ENCODE measurements at regions not wholly inside any gene's neighbourhood (a gene's known extent, or its start where the extent isn't known, plus 50 kb on each side); places are given as distances from the start of the nearest gene placed in this dataset.

DNA sequence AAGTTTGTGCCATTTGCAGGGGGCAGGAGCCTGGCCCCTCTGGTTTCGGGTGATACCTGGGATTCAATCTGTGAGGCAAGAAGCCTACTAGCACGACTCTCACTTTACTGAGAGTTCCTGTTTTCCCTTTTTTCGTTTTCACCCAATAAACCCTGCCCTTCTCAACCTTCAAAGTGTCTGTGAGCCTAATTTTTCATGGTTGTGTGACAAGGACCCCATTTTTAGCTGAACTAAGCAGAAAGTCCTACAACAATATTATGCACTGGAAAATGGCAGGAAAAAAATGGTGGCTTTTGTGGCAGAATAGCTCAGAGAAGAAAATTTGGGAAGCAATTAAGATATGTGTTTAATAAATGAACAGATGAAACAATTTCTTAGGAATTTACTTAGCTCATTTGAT lies 432.1 kb downstream of the C12orf50 start:
- no peaks in the 10 kb centered on the region for H3K27me3 Mint-ChIP-seq (ENCODE audit: low read depth, unreplicated experiment)
- H3K4me1 Mint-ChIP-seq (ENCODE audit: low read depth, unreplicated experiment) = no peaks in the 10 kb centered on the region
- H3K4me2 ChIP-seq (ENCODE audit: low read length) = no peak overlapping the region
- no peak overlapping the region for H3K4me3 ChIP-seq (ENCODE audit: insufficient read depth, low read depth, low read length)
- no peaks in the 10 kb centered on the region for H3K4me1 ChIP-seq (ENCODE audit: insufficient read depth, low read length)
- H4K20me1 ChIP-seq (ENCODE audit: insufficient read depth, low read length) = no peaks in the 10 kb centered on the region
- no peak overlapping the region for H3K27ac ChIP-seq (ENCODE audit: low read depth, low read length)
- no peaks in the 10 kb centered on the region for H3K27me3 ChIP-seq (ENCODE audit: insufficient read depth, low read length)
- DNase-seq (ENCODE audit: low read depth) (no peak), FAIRE-seq (no peak)
- H3K4me3 Mint-ChIP-seq (ENCODE audit: unreplicated experiment) = no peak overlapping the region
- H3K9me3 Mint-ChIP-seq (ENCODE audit: unreplicated experiment) = no peaks in the 10 kb centered on the region
- no peaks in the 10 kb centered on the region for H3K79me2 ChIP-seq (ENCODE audit: insufficient read depth, low read length)
- H3K9me3 ChIP-seq (ENCODE audit: insufficient read depth, low read depth, low read length) = no peaks in the 10 kb centered on the region
- H3K27ac Mint-ChIP-seq (ENCODE audit: unreplicated experiment) = no peak overlapping the region
- H2AFZ ChIP-seq (ENCODE audit: low read depth, low read length) = no peak overlapping the region
- TF ChIP-seq, protein P1, sequence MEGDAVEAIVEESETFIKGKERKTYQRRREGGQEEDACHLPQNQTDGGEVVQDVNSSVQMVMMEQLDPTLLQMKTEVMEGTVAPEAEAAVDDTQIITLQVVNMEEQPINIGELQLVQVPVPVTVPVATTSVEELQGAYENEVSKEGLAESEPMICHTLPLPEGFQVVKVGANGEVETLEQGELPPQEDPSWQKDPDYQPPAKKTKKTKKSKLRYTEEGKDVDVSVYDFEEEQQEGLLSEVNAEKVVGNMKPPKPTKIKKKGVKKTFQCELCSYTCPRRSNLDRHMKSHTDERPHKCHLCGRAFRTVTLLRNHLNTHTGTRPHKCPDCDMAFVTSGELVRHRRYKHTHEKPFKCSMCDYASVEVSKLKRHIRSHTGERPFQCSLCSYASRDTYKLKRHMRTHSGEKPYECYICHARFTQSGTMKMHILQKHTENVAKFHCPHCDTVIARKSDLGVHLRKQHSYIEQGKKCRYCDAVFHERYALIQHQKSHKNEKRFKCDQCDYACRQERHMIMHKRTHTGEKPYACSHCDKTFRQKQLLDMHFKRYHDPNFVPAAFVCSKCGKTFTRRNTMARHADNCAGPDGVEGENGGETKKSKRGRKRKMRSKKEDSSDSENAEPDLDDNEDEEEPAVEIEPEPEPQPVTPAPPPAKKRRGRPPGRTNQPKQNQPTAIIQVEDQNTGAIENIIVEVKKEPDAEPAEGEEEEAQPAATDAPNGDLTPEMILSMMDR (IDR thresholded peaks at IDR 0.05; ENCODE audit: insufficient read depth, low read depth, low read length) = no peak
- TF ChIP-seq EZH2 (IDR thresholded peaks at IDR 0.05; ENCODE audit: insufficient read depth, low read length) = no peak
- H3K36me3 Mint-ChIP-seq (ENCODE audit: low read depth, unreplicated experiment) = no peaks in the 10 kb centered on the region
- H3K36me3 ChIP-seq (ENCODE audit: insufficient read depth, low read length) = no peaks in the 10 kb centered on the region
- no peak overlapping the region for H3K9ac ChIP-seq (ENCODE audit: low read length)

DNA sequence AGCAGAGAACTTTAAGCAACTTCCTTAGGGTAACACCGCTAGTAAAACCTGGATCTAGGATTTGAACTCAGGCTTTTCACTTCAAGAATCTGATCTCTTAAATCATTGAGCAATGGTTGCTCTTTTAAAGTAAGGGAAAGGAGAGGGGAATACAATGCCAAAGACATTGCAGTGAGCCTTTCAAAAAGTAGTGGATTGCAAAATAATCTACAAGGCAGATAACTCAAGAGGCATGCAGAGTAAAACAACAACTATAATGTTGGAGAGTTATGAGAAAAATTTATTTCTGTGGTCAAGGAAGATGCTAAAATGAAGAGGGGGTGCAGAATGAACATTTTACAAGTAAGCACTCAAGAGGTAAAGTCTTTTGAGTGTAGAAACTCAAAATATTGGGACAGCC lies 432.6 kb downstream of the C12orf50 start:
- no peaks in the 10 kb centered on the region for H3K27me3 Mint-ChIP-seq (ENCODE audit: low read depth, unreplicated experiment)
- FAIRE-seq = no peak

DNA sequence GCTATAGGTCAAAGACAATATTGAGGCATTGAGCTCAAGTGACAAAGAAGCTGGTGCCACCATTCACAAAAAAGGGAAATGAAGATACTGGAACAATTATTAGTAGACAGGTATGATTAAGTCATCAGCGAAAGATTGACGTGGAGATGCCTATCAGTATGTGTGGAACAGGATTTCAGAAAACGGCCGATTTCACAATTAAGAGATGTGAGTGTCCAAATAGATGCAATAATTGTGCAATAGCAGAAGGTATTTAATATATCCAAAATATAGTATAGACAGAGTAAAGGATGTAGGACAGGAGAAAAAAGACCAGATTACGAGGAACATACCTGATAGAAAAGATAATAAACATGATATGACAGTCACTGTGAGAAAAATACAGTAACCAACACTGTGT lies 433.1 kb downstream of the C12orf50 start:
- Histone ChIP-seq H3K79me2 (ENCODE audit: insufficient read depth, low read length) (no peaks in the 10 kb centered on the region), H3K4me1 (ENCODE audit: insufficient read depth, low read length) (no peaks in the 10 kb centered on the region), H3K36me3 (ENCODE audit: insufficient read depth, low read length) (no peaks in the 10 kb centered on the region), H3K9me3 (ENCODE audit: insufficient read depth, low read depth, low read length) (no peaks in the 10 kb centered on the region), H3K27ac (ENCODE audit: low read depth, low read length) (no peak overlapping the region), H3K27me3 (ENCODE audit: insufficient read depth, low read length) (no peaks in the 10 kb centered on the region), H3K4me2 (ENCODE audit: low read length) (no peak overlapping the region), H2AFZ (ENCODE audit: low read depth, low read length) (no peak overlapping the region), H4K20me1 (ENCODE audit: insufficient read depth, low read length) (no peaks in the 10 kb centered on the region), H3K4me3 (ENCODE audit: insufficient read depth, low read depth, low read length) (no peak overlapping the region), H3K9ac (ENCODE audit: low read length) (no peak overlapping the region)
- Mint-ChIP-seq H3K9me3 (ENCODE audit: unreplicated experiment) (peaks cover 6% of the 10 kb centered on the region), H3K4me1 (ENCODE audit: low read depth, unreplicated experiment) (no peaks in the 10 kb centered on the region), H3K4me3 (ENCODE audit: unreplicated experiment) (no peak overlapping the region), H3K27ac (ENCODE audit: unreplicated experiment) (no peak overlapping the region), H3K27me3 (ENCODE audit: low read depth, unreplicated experiment) (no peaks in the 10 kb centered on the region), H3K36me3 (ENCODE audit: low read depth, unreplicated experiment) (no peaks in the 10 kb centered on the region)
- DNase-seq (ENCODE audit: low read depth) = no peak
- no peak for FAIRE-seq
- TF ChIP-seq, protein P1 (IDR thresholded peaks at IDR 0.05; ENCODE audit: insufficient read depth, low read depth, low read length) = no peak
- TF ChIP-seq EZH2 (IDR thresholded peaks at IDR 0.05; ENCODE audit: insufficient read depth, low read length) = no peak

More for the DNA sequence above, 432.6 kb downstream of the C12orf50 start:
- Histone ChIP-seq H3K36me3 (ENCODE audit: insufficient read depth, low read length) (no peaks in the 10 kb centered on the region), H3K79me2 (ENCODE audit: insufficient read depth, low read length) (no peaks in the 10 kb centered on the region), H3K4me1 (ENCODE audit: insufficient read depth, low read length) (no peaks in the 10 kb centered on the region), H3K9ac (ENCODE audit: low read length) (no peak overlapping the region), H2AFZ (ENCODE audit: low read depth, low read length) (no peak overlapping the region), H4K20me1 (ENCODE audit: insufficient read depth, low read length) (no peaks in the 10 kb centered on the region), H3K27me3 (ENCODE audit: insufficient read depth, low read length) (no peaks in the 10 kb centered on the region), H3K9me3 (ENCODE audit: insufficient read depth, low read depth, low read length) (no peaks in the 10 kb centered on the region), H3K4me2 (ENCODE audit: low read length) (no peak overlapping the region), H3K27ac (ENCODE audit: low read depth, low read length) (no peak overlapping the region), H3K4me3 (ENCODE audit: insufficient read depth, low read depth, low read length) (no peak overlapping the region)
- TF ChIP-seq, protein P1 (IDR thresholded peaks at IDR 0.05; ENCODE audit: insufficient read depth, low read depth, low read length) = no peak
- TF ChIP-seq EZH2 (IDR thresholded peaks at IDR 0.05; ENCODE audit: insufficient read depth, low read length) = no peak
- no peaks in the 10 kb centered on the region for H3K36me3 Mint-ChIP-seq (ENCODE audit: low read depth, unreplicated experiment)
- peaks cover under 1% of the 10 kb centered on the region for H3K9me3 Mint-ChIP-seq (ENCODE audit: unreplicated experiment)
- no peak overlapping the region for H3K4me3 Mint-ChIP-seq (ENCODE audit: unreplicated experiment)
- DNase-seq (ENCODE audit: low read depth) = no peak
- H3K27ac Mint-ChIP-seq (ENCODE audit: unreplicated experiment) = no peak overlapping the region
- no peaks in the 10 kb centered on the region for H3K4me1 Mint-ChIP-seq (ENCODE audit: low read depth, unreplicated experiment)

Measured in astrocyte (in vitro differentiated cells and primary cell).